ENCODE measurements at regions not wholly inside any gene's neighbourhood (a gene's known extent, or its start where the extent isn't known, plus 50 kb on each side); places are given as distances from the start of the nearest gene placed in this dataset.
"Not testable (repeated sequence)": the region's sequence is repeated elsewhere in the genome, so short reads cannot be mapped to it uniquely, and the experiment has no call there.

GRCh38 chr9:93894691-93895079 lies 60.5 kb downstream of the BARX1 start:
- H3K9ac ChIP-seq (ENCODE audit: low read length in 2 of 2) = no peak overlapping the region
- H3K27ac ChIP-seq (ENCODE audit: low read length) = no peak overlapping the region
- H3K27me3 ChIP-seq (ENCODE audit: control insufficient read depth in 1 of 2, insufficient read depth in 2 of 2, low read length in 2 of 2) = no peaks in the 10 kb centered on the region
- no peaks in the 10 kb centered on the region for H3K36me3 ChIP-seq (ENCODE audit: control insufficient read depth in 2 of 2, insufficient read depth in 2 of 2, low read length in 2 of 2)
- no peaks in the 10 kb centered on the region for H3K9me3 ChIP-seq (ENCODE audit: control insufficient read depth in 2 of 2, low read length in 2 of 2)
- H3K4me1 ChIP-seq (ENCODE audit: control insufficient read depth, insufficient read depth, low read length) = peaks cover 8% of the 10 kb centered on the region
- H3K4me3 ChIP-seq (ENCODE audit: low read length in 2 of 2) = no peak overlapping the region

- no peaks in the 10 kb centered on the region for H3K9me3 ChIP-seq (ENCODE audit: control insufficient read depth in 2 of 2, low read length in 2 of 2)
- no peaks in the 10 kb centered on the region for H3K36me3 ChIP-seq (ENCODE audit: control insufficient read depth in 2 of 2, insufficient read depth in 2 of 2, low read length in 2 of 2)
- no peak overlapping the region for H3K27ac ChIP-seq (ENCODE audit: low read length)
- H3K4me3 ChIP-seq (ENCODE audit: low read length in 2 of 2) = no peak overlapping the region
- no peaks in the 10 kb centered on the region for H3K27me3 ChIP-seq (ENCODE audit: control insufficient read depth in 1 of 2, insufficient read depth in 2 of 2, low read length in 2 of 2)
- H3K4me1 ChIP-seq (ENCODE audit: control insufficient read depth, insufficient read depth, low read length) = peaks cover 8% of the 10 kb centered on the region
- H3K9ac ChIP-seq (ENCODE audit: low read length in 2 of 2) = no peak overlapping the region
These were observed 61.1 kb downstream of the BARX1 start for GRCh38 chr9:93893899-93894690.

GRCh38 chr9:93893194-93893593 lies 62.0 kb downstream of the BARX1 start:
- no peaks in the 10 kb centered on the region for H3K36me3 ChIP-seq (ENCODE audit: control insufficient read depth in 2 of 2, insufficient read depth in 2 of 2, low read length in 2 of 2)
- no peaks in the 10 kb centered on the region for H3K27me3 ChIP-seq (ENCODE audit: control insufficient read depth in 1 of 2, insufficient read depth in 2 of 2, low read length in 2 of 2)
- H3K9me3 ChIP-seq (ENCODE audit: control insufficient read depth in 2 of 2, low read length in 2 of 2) = no peaks in the 10 kb centered on the region
- no peak overlapping the region for H3K9ac ChIP-seq (ENCODE audit: low read length in 2 of 2)
- H3K4me1 ChIP-seq (ENCODE audit: control insufficient read depth, insufficient read depth, low read length) = peaks cover 8% of the 10 kb centered on the region
- no peak overlapping the region for H3K4me3 ChIP-seq (ENCODE audit: low read length in 2 of 2)
- no peak overlapping the region for H3K27ac ChIP-seq (ENCODE audit: low read length)

DNA sequence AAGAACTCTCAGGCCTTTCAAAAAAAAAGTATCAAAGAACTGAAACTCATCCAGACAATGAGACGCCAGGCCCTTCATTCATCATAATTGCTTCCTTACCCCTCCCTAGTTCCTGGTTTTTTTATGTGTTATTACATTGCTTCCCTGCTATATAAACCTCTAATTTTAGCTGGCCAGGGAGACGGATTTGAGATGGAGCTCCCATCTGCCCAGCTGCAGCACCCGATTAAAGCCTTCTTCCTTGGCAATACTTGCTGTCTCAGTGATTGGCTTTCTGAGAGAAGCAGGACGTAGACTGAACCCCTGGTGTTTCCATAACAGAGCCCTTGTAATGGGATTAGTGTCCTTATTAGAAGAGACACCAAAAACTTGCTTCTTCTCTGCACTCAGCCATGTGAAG lies 62.4 kb downstream of the BARX1 start:
- Histone ChIP-seq H3K36me3 (ENCODE audit: control insufficient read depth in 2 of 2, insufficient read depth in 2 of 2, low read length in 2 of 2) (no peaks in the 10 kb centered on the region), H3K9ac (ENCODE audit: low read length in 2 of 2) (no peak overlapping the region), H3K4me3 (ENCODE audit: low read length in 2 of 2) (no peak overlapping the region), H3K27me3 (ENCODE audit: control insufficient read depth in 1 of 2, insufficient read depth in 2 of 2, low read length in 2 of 2) (no peaks in the 10 kb centered on the region), H3K4me1 (ENCODE audit: control insufficient read depth, insufficient read depth, low read length) (peaks cover 8% of the 10 kb centered on the region), H3K27ac (ENCODE audit: low read length) (no peak overlapping the region), H3K9me3 (ENCODE audit: control insufficient read depth in 2 of 2, low read length in 2 of 2) (no peaks in the 10 kb centered on the region)

DNA sequence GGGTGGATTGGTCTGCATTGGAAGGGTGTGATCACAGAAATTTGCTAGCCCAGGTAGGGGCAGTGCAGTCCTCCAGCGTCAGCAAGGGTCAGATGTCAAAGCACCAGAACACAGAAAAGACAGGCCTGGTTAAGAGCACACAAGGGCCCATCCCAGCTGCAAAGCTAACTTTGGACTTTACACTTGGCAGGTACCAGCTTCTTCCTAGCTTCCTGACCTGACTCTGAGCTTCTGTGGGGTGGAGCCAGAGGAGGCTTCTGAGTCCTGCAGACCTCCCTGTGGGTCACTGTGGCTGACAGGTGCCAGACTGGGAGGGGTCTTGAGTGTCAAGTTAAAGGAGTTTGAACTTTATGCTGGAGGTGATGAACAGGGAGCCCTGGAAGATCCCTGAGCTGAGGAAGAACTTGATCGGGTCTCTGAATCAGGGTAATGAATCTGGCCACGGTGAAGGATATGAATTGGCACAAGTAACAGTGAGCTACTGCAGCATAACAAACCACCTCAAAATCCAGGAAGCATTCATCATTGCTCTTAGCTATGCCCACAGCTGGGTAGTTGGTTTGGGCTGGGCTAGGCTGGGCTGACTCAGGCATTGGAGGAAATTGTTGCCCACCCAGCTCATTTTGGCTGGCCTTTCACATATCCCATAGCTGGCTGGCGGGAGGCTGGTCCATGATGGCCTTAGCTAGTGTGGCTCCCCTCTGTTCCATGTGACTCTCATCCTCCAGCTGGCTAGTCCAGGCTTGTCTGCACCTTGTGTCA lies 63.4 kb downstream of the BARX1 start:
- Histone ChIP-seq H3K9me3 (ENCODE audit: control insufficient read depth in 2 of 2, low read length in 2 of 2) (no peaks in the 10 kb centered on the region), H3K4me3 (ENCODE audit: low read length in 2 of 2) (no peak overlapping the region), H3K9ac (ENCODE audit: low read length in 2 of 2) (no peak overlapping the region), H3K27me3 (ENCODE audit: control insufficient read depth in 1 of 2, insufficient read depth in 2 of 2, low read length in 2 of 2) (no peaks in the 10 kb centered on the region), H3K27ac (ENCODE audit: low read length) (no peak overlapping the region), H3K36me3 (ENCODE audit: control insufficient read depth in 2 of 2, insufficient read depth in 2 of 2, low read length in 2 of 2) (no peaks in the 10 kb centered on the region), H3K4me1 (ENCODE audit: control insufficient read depth, insufficient read depth, low read length) (peaks cover 8% of the 10 kb centered on the region)

DNA sequence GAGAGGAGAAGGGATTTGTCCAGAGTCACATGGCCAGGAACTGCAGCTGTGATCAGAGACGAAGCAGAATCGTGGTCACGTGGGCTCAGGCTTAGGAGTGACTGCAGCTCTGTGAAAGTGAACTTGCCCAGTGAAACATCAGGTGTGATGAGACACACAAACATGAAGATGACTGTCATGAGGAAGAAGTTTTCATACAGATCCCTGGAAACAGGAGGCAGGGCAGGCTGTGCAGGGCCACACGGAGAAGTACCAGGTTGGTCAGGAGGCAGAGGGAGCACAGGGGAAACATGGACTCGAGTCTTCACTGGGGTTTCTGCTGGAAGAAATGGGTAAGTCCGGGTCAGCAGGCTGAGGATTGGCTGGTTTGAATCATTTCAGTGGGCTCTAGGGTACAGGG lies 64.1 kb downstream of the BARX1 start:
- Histone ChIP-seq H3K27ac (ENCODE audit: low read length) (no peak overlapping the region), H3K9me3 (ENCODE audit: control insufficient read depth in 2 of 2, low read length in 2 of 2) (no peaks in the 10 kb centered on the region), H3K4me1 (ENCODE audit: control insufficient read depth, insufficient read depth, low read length) (peaks cover 8% of the 10 kb centered on the region), H3K27me3 (ENCODE audit: control insufficient read depth in 1 of 2, insufficient read depth in 2 of 2, low read length in 2 of 2) (no peaks in the 10 kb centered on the region), H3K9ac (ENCODE audit: low read length in 2 of 2) (no peak overlapping the region), H3K4me3 (ENCODE audit: low read length in 2 of 2) (no peak overlapping the region), H3K36me3 (ENCODE audit: control insufficient read depth in 2 of 2, insufficient read depth in 2 of 2, low read length in 2 of 2) (no peaks in the 10 kb centered on the region)

DNA sequence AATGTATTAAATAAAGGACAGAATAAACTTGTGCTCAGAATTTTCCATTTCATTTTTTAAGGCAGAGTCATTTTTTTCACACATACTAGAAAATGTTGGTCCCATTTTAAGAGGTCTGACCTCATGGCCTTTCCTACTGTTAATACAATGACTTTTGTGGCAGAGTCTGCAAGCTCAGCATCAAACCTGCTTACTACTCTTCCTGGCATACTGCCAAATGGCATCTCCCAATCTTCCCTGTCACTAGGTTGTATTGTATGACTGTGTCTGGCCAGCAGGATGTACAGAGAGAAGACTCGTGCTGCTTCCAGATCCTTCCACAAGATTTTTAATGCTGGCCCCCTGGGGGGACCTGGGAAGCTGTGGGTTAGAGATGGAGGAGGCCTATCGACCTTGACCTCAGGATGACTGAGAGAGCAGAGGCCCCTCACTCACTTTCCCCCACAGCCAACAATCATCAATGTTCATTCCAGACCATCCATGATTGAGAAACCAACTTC lies 64.7 kb downstream of the BARX1 start:
- Histone ChIP-seq H3K4me1 (ENCODE audit: control insufficient read depth, insufficient read depth, low read length) (peaks cover 8% of the 10 kb centered on the region), H3K27me3 (ENCODE audit: control insufficient read depth in 1 of 2, insufficient read depth in 2 of 2, low read length in 2 of 2) (no peaks in the 10 kb centered on the region), H3K4me3 (ENCODE audit: low read length in 2 of 2) (no peak overlapping the region), H3K9ac (ENCODE audit: low read length in 2 of 2) (no peak overlapping the region), H3K27ac (ENCODE audit: low read length) (no peak overlapping the region), H3K9me3 (ENCODE audit: control insufficient read depth in 2 of 2, low read length in 2 of 2) (no peaks in the 10 kb centered on the region), H3K36me3 (ENCODE audit: control insufficient read depth in 2 of 2, insufficient read depth in 2 of 2, low read length in 2 of 2) (no peaks in the 10 kb centered on the region)

GRCh38 chr9:93886911-93887310 lies 68.2 kb downstream of the BARX1 start:
- H3K27me3 ChIP-seq (ENCODE audit: control insufficient read depth in 1 of 2, insufficient read depth in 2 of 2, low read length in 2 of 2) = no peaks in the 10 kb centered on the region
- no peak overlapping the region for H3K4me3 ChIP-seq (ENCODE audit: low read length in 2 of 2)
- no peak overlapping the region for H3K9ac ChIP-seq (ENCODE audit: low read length in 2 of 2)
- no peaks in the 10 kb centered on the region for H3K9me3 ChIP-seq (ENCODE audit: control insufficient read depth in 2 of 2, low read length in 2 of 2)
- H3K27ac ChIP-seq (ENCODE audit: low read length) = no peak overlapping the region
- H3K4me1 ChIP-seq (ENCODE audit: control insufficient read depth, insufficient read depth, low read length) = no peaks in the 10 kb centered on the region
- H3K36me3 ChIP-seq (ENCODE audit: control insufficient read depth in 2 of 2, insufficient read depth in 2 of 2, low read length in 2 of 2) = no peaks in the 10 kb centered on the region

DNA sequence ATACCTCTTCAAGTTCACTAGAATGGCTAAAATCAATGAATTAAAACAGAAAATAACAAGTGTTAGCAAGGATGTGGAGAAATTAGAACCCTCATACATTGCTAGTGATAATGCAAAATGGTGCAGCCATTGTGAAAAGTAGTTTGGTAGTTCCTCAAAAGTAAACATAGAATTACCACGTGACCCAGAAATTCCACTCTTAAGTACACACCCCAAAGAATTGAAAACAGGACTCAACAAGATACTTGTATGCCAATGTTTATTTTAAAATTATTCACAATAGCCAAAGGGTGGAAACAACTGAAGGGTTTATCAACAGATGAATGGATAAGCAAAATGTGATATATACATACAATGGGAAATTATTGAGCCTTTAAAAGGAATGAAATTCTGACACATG lies 70.3 kb downstream of the BARX1 start:
- Histone ChIP-seq H3K9ac (ENCODE audit: low read length in 2 of 2) (no peak overlapping the region), H3K4me1 (ENCODE audit: control insufficient read depth, insufficient read depth, low read length) (no peaks in the 10 kb centered on the region), H3K4me3 (ENCODE audit: low read length in 2 of 2) (no peak overlapping the region), H3K36me3 (ENCODE audit: control insufficient read depth in 2 of 2, insufficient read depth in 2 of 2, low read length in 2 of 2) (no peaks in the 10 kb centered on the region), H3K9me3 (ENCODE audit: control insufficient read depth in 2 of 2, low read length in 2 of 2) (no peaks in the 10 kb centered on the region), H3K27me3 (ENCODE audit: control insufficient read depth in 1 of 2, insufficient read depth in 2 of 2, low read length in 2 of 2) (no peaks in the 10 kb centered on the region), H3K27ac (ENCODE audit: low read length) (no peak overlapping the region)

GRCh38 chr9:93879662-93880407 lies 75.3 kb downstream of the BARX1 start:
- H3K4me1 ChIP-seq (ENCODE audit: control insufficient read depth, insufficient read depth, low read length); H3K27me3 ChIP-seq (ENCODE audit: control insufficient read depth in 1 of 2, insufficient read depth in 2 of 2, low read length in 2 of 2); H3K9ac ChIP-seq (ENCODE audit: low read length in 2 of 2); H3K9me3 ChIP-seq (ENCODE audit: control insufficient read depth in 2 of 2, low read length in 2 of 2); H3K27ac ChIP-seq (ENCODE audit: low read length); H3K4me3 ChIP-seq (ENCODE audit: low read length in 2 of 2); H3K36me3 ChIP-seq (ENCODE audit: control insufficient read depth in 2 of 2, insufficient read depth in 2 of 2, low read length in 2 of 2): not testable (repeated sequence)
